OCI-LY1 (cell line): ENCODE measurements at regions not wholly inside any gene's neighbourhood (a gene's known extent, or its start where the extent isn't known, plus 50 kb on each side); places are given as distances from the start of the nearest gene placed in this dataset.

Experiments
- EZH2 ChIP-seq: fragments of 200-600 bp; sonication (generic), shearing (Covaris generic); IDR thresholded peaks from 2 replicates; pipeline ENCODE4 v1.8.0; 2017; ENCODE audit warnings: borderline replicate concordance, mixed run types, mild to moderate bottlenecking, antibody characterized with exemption, low read length, moderate library complexity, mixed read lengths
- TF ChIP-seq, protein P1 (sequence below): fragments of 200-600 bp; sonication (generic), shearing (Covaris generic); IDR thresholded peaks from 2 replicates; pipeline ENCODE4 v1.5.1; 2017; ENCODE audit warnings: mild to moderate bottlenecking, antibody characterized with exemption, low read length, moderate library complexity, mixed read lengths

DNA sequence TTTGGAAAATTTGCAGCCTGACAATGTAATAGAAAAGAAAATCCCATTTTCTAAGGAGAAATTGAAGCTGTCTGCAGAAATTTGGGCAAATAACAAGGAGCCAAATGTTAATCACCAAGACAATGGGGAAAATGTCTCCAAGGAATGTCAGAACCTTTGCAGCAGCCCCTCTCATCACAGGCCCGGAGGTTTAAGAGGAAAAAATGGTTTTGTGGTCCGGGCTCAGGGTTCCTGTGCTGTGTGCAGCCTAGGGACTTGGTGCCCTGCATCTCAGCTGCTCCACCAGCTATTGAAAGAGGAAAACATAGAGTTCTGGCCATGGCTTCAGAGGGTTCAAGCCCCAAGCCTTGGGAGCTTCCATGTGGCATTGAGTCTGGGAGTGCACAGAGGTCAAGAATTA, 298.9 kb downstream of the ATXN7L3B start:
- TF ChIP-seq, protein P1, sequence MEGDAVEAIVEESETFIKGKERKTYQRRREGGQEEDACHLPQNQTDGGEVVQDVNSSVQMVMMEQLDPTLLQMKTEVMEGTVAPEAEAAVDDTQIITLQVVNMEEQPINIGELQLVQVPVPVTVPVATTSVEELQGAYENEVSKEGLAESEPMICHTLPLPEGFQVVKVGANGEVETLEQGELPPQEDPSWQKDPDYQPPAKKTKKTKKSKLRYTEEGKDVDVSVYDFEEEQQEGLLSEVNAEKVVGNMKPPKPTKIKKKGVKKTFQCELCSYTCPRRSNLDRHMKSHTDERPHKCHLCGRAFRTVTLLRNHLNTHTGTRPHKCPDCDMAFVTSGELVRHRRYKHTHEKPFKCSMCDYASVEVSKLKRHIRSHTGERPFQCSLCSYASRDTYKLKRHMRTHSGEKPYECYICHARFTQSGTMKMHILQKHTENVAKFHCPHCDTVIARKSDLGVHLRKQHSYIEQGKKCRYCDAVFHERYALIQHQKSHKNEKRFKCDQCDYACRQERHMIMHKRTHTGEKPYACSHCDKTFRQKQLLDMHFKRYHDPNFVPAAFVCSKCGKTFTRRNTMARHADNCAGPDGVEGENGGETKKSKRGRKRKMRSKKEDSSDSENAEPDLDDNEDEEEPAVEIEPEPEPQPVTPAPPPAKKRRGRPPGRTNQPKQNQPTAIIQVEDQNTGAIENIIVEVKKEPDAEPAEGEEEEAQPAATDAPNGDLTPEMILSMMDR, result no peak
- TF ChIP-seq EZH2, result no peak
